Kidney epithelial cell (primary cell): ENCODE measurements at regions not wholly inside any gene's neighbourhood (a gene's known extent, or its start where the extent isn't known, plus 50 kb on each side); places are given as distances from the start of the nearest gene placed in this dataset.

Experiments used
- DNase-seq: peaks from one replicate; pipeline ENCODE4 v3.0.0-alpha.2; 2010; ENCODE audit warnings: low read depth
- H3K27me3 ChIP-seq: 2 replicates; pipeline ENCODE4 v1.6.0; 2011; ENCODE audit warnings: low read length; ENCODE audit not compliant: control insufficient read depth, insufficient read depth
- H3K36me3 ChIP-seq: 2 replicates; pipeline ENCODE4 v1.5.1; 2011; ENCODE audit warnings: low read length; ENCODE audit not compliant: control insufficient read depth, insufficient read depth
- H3K4me3 ChIP-seq: 2 replicates; pipeline ENCODE4 v1.5.1; 2011; ENCODE audit warnings: low read depth, mild to moderate bottlenecking, control low read depth, low read length
- TF ChIP-seq, protein P1 (sequence below): IDR thresholded peaks from 2 replicates; pipeline ENCODE4 v1.5.1; 2011; ENCODE audit warnings: mild to moderate bottlenecking, moderate library complexity, low read length, control low read depth, inconsistent platforms; ENCODE audit not compliant: insufficient read depth, poor library complexity, severe bottlenecking

DNA sequence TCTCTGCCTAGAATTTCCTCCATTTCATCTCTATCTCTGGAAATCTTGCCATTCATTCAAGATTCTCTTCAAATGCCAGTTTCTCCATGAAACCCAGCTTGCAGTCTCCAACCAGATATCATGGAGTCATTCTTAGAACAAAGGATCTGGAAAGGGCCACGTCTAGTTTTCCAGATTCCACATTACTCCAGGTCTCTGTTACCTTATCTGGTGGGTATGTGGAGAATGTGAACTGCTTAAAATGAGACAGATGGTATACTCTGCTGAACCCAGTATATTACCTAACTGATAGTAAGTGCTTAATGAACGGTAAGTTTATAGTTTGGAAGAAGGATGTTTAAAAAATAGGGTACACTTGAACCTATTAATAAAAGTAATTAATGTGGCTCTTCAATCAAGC is 52.3 kb upstream of the ZSWIM6 start:
- Histone ChIP-seq H3K36me3 (no peaks in the 10 kb centered on the region), H3K27me3 (no peaks in the 10 kb centered on the region), H3K4me3 (no peak overlapping the region)
- DNase-seq: no peak
- TF ChIP-seq, protein P1, sequence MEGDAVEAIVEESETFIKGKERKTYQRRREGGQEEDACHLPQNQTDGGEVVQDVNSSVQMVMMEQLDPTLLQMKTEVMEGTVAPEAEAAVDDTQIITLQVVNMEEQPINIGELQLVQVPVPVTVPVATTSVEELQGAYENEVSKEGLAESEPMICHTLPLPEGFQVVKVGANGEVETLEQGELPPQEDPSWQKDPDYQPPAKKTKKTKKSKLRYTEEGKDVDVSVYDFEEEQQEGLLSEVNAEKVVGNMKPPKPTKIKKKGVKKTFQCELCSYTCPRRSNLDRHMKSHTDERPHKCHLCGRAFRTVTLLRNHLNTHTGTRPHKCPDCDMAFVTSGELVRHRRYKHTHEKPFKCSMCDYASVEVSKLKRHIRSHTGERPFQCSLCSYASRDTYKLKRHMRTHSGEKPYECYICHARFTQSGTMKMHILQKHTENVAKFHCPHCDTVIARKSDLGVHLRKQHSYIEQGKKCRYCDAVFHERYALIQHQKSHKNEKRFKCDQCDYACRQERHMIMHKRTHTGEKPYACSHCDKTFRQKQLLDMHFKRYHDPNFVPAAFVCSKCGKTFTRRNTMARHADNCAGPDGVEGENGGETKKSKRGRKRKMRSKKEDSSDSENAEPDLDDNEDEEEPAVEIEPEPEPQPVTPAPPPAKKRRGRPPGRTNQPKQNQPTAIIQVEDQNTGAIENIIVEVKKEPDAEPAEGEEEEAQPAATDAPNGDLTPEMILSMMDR: no peak

DNA sequence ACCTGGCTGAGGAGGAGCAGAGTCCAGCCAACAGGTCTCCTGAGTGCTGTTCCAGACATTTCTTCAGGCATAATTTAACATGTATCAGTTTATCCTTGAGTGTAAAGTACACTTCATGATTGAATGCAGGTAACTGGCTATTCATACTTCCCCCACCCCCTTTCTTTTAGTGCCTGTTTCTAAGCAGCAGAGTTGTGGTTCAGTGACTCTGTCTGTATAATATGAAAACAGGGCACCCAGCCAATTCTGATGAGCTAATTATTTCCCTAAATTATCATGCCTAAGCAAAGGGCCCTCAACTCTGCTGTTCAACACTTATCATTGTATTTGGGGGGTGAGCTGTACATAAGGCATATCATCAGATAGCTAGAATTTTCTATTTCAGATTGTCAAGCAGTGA is 51.9 kb upstream of the ZSWIM6 start:
- DNase-seq: no peak
- H3K27me3 ChIP-seq: no peaks in the 10 kb centered on the region
- no peaks in the 10 kb centered on the region for H3K36me3 ChIP-seq
- TF ChIP-seq, protein P1: no peak
- no peak overlapping the region for H3K4me3 ChIP-seq

DNA sequence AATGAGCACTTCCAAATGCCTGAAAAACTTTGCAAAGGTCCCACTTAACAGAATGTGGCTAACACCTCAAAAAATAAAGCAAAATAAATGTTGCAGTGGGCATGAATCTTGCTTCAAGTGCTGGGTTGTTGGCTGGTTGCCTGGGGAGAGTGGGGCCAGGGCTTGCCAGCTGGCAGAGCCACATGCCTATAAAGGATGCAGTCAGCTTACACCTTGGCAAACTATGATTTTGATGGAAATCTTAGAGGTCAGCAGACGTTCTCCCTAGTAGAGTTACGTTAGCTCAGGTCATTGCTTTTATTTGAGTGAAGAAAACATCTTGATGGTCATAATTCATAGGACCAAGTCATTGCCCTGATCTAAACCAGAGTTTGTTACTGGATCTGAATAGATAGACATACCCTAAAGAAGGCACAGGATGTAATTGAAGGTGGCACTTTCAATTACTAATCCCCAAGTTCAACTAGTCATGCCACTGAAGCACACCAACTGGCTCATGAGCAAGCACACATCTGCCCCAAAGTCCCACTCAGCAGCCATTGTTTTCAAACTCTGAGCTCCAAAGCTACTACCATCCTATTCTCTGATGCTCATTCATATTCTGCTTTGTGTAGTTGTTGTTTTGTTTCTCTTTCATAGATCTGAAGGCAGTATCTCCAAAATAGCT is 51.2 kb upstream of the ZSWIM6 start:
- no peak for DNase-seq
- H3K27me3 ChIP-seq: no peaks in the 10 kb centered on the region
- H3K4me3 ChIP-seq: no peak overlapping the region
- TF ChIP-seq, protein P1: no peak
- H3K36me3 ChIP-seq: no peaks in the 10 kb centered on the region

DNA sequence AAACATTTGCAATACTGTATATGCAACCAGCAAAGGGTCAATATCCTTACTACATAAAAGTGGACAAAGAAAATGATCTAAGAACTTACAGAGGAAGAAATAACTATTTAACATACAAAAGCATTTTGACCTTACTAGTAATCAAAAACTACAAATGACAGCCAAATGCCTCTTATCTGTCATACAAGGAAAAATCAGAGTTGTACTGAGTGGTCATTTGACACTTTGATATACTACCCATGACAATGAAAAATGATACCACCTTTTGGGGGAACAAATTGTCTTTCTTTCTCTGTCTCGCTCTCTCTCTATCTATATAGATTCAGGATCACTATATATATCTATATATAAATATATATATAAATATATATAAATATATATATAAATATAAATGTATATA is 50.4 kb upstream of the ZSWIM6 start:
- no peak overlapping the region for H3K4me3 ChIP-seq
- no peak for DNase-seq
- H3K27me3 ChIP-seq: no peaks in the 10 kb centered on the region
- no peaks in the 10 kb centered on the region for H3K36me3 ChIP-seq
- TF ChIP-seq, protein P1: no peak
